Stromal cell of bone marrow (primary cell): ENCODE measurements at regions not wholly inside any gene's neighbourhood (a gene's known extent, or its start where the extent isn't known, plus 50 kb on each side); places are given as distances from the start of the nearest gene placed in this dataset.
"Not testable (repeated sequence)": the region's sequence is repeated elsewhere in the genome, so short reads cannot be mapped to it uniquely, and the experiment has no call there.

Experiments
- DNase-seq: peaks from one replicate; pipeline ENCODE4 v3.0.0-alpha.2; 2012; ENCODE audit warnings: low read depth

- no peak for DNase-seq
Observed at GRCh38 chr2:76257802-76258201, 547.1 kb upstream of the GCFC2 start.

- no peak for DNase-seq
Observed at GRCh38 chr2:76256458-76257088, 545.9 kb upstream of the GCFC2 start.

GRCh38 chr2:76252704-76253103, 542.0 kb upstream of the GCFC2 start:
- DNase-seq: no peak

- no peak for DNase-seq
Observed at GRCh38 chr2:76251342-76251741, 540.6 kb upstream of the GCFC2 start.

GRCh38 chr2:76247006-76247405, 536.3 kb upstream of the GCFC2 start:
- no peak for DNase-seq

GRCh38 chr2:76211991-76212985, 501.6 kb upstream of the GCFC2 start:
- DNase-seq: no peak

- no peak for DNase-seq
Observed at GRCh38 chr2:76210551-76210950, 499.8 kb upstream of the GCFC2 start.

- no peak for DNase-seq
Observed at GRCh38 chr2:76204048-76204447, 493.3 kb upstream of the GCFC2 start.

- DNase-seq: no peak
Observed at GRCh38 chr2:76202866-76203265, 492.2 kb upstream of the GCFC2 start.

- peak; percentile 28 for DNase-seq
Observed at GRCh38 chr2:76197842-76198448, 487.2 kb upstream of the GCFC2 start.

- no peak for DNase-seq
Observed at GRCh38 chr2:76197428-76197827, 486.7 kb upstream of the GCFC2 start.

GRCh38 chr2:76194031-76194775, 483.5 kb upstream of the GCFC2 start:
- no peak for DNase-seq

GRCh38 chr2:76193089-76193488, 482.4 kb upstream of the GCFC2 start:
- no peak for DNase-seq

GRCh38 chr2:76188334-76189008, 477.8 kb upstream of the GCFC2 start:
- no peak for DNase-seq

- no peak for DNase-seq
Observed at GRCh38 chr2:76187415-76187814, 476.7 kb upstream of the GCFC2 start.

- no peak for DNase-seq
Observed at GRCh38 chr2:76180676-76181075, 470.0 kb upstream of the GCFC2 start.

GRCh38 chr2:76178610-76179009, 467.9 kb upstream of the GCFC2 start:
- DNase-seq: no peak

- no peak for DNase-seq
Observed at GRCh38 chr2:76175295-76175694, 464.6 kb upstream of the GCFC2 start.

- DNase-seq: no peak
Observed at GRCh38 chr2:76174505-76174904, 463.8 kb upstream of the GCFC2 start.

- not testable (repeated sequence) for DNase-seq
Observed at GRCh38 chr2:76173206-76173605, 462.5 kb upstream of the GCFC2 start.

- DNase-seq: not testable (repeated sequence)
Observed at GRCh38 chr2:76172154-76172595, 461.5 kb upstream of the GCFC2 start.
